HEK293 (cell line): ENCODE measurements at regions not wholly inside any gene's neighbourhood (a gene's known extent, or its start where the extent isn't known, plus 50 kb on each side); places are given as distances from the start of the nearest gene placed in this dataset.

Experiments used
- FEZF1 ChIP-seq: fragments of 450-650 bp; formaldehyde crosslinking; IDR thresholded peaks from 2 replicates; pipeline ENCODE4 v1.5.1; 2016; ENCODE audit warnings: missing biosample characterization, missing genetic modification characterization
- GLI4 ChIP-seq: fragments of 450-650 bp; formaldehyde crosslinking; IDR thresholded peaks from 2 replicates; pipeline ENCODE4 v1.5.1; 2016; ENCODE audit warnings: missing biosample characterization, missing genetic modification characterization
- HOXD13 ChIP-seq: sonication (generic); formaldehyde crosslinking; IDR thresholded peaks from 2 replicates; pipeline ENCODE4 v1.8.0; 2022; ENCODE audit warnings: missing genetic modification reagents, borderline replicate concordance
- IKZF3 ChIP-seq: fragments of 450-650 bp; IDR thresholded peaks from 2 replicates; pipeline ENCODE4 v1.5.0; 2018; ENCODE audit warnings: missing biosample characterization, mild to moderate bottlenecking, missing genetic modification characterization, moderate library complexity
- SCRT2 ChIP-seq: fragments of 450-650 bp; formaldehyde crosslinking; IDR thresholded peaks from 2 replicates; pipeline ENCODE4 v1.5.1; 2016; ENCODE audit warnings: missing biosample characterization, missing genetic modification characterization
- SETDB1 ChIP-seq: IDR thresholded peaks from one replicate; pipeline ENCODE4 v1.6.1; 2017; ENCODE audit warnings: mild to moderate bottlenecking, low read length, moderate library complexity, mixed read lengths; ENCODE audit not compliant: insufficient read length
- ZFP41 ChIP-seq: fragments of 450-650 bp; formaldehyde crosslinking; IDR thresholded peaks from 2 replicates; pipeline ENCODE4 v1.5.1; 2016; ENCODE audit warnings: missing biosample characterization, missing genetic modification characterization, borderline replicate concordance
- ZNF121 ChIP-seq: fragments of 450-650 bp; formaldehyde crosslinking; IDR thresholded peaks from 2 replicates; pipeline ENCODE4 v1.5.1; 2016; ENCODE audit warnings: missing biosample characterization, missing genetic modification characterization
- ZNF140 ChIP-seq: fragments of 450-650 bp; formaldehyde crosslinking; IDR thresholded peaks from 2 replicates; pipeline ENCODE4 v1.5.1; 2016; ENCODE audit warnings: missing biosample characterization, missing genetic modification characterization
- ZNF169 ChIP-seq: fragments of 450-650 bp; formaldehyde crosslinking; IDR thresholded peaks from 2 replicates; pipeline ENCODE4 v1.5.1; 2016; ENCODE audit warnings: missing biosample characterization, missing genetic modification characterization
- ZNF548 ChIP-seq: fragments of 450-650 bp; formaldehyde crosslinking; IDR thresholded peaks from 2 replicates; pipeline ENCODE4 v1.5.1; 2016; ENCODE audit warnings: missing biosample characterization, missing genetic modification characterization
- ZNF670 ChIP-seq: fragments of 450-650 bp; formaldehyde crosslinking; IDR thresholded peaks from 2 replicates; pipeline ENCODE4 v1.5.1; 2016; ENCODE audit warnings: missing biosample characterization, missing genetic modification characterization, low read depth
- ZNF777 ChIP-seq: fragments of 450-650 bp; formaldehyde crosslinking; IDR thresholded peaks from 2 replicates; pipeline ENCODE4 v1.5.1; 2017; ENCODE audit warnings: missing biosample characterization, missing genetic modification characterization, borderline replicate concordance
- TF ChIP-seq, protein P1 (sequence below): fragments of 450-650 bp; formaldehyde crosslinking; IDR thresholded peaks from 2 replicates; pipeline ENCODE4 v1.5.1; 2016; ENCODE audit warnings: missing biosample characterization, missing genetic modification characterization

DNA sequence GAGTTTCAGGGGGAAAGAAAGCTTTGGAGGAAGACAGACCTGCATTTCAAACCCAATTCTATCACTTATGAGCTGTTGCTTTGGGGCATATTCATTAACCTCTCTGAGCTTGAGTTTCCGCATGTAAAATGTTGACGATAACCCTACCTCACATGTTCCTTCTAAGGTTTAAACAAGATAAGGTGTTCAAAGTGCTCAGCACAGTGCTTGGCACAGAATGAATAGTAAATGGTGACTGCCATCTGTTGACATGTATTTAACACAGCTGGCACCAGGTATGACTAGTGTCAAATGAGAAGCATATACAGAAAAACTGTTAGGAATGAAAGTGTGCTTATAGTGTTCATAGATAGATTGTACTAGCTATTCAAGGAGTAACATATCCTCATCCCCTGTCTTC is 155.5 kb downstream of the PTGER3 start:
- TF ChIP-seq ZNF169 (tag by site-specific recombination) (no peak), ZNF121 (no peak), ZNF777 (tag by site-specific recombination) (no peak), HOXD13 (CRISPR knock-in tag) (no peak), IKZF3 (tag by site-specific recombination) (no peak), GLI4 (tag by site-specific recombination) (no peak), SCRT2 (no peak), SETDB1 (no peak), ZNF548 (no peak), ZFP41 (tag by site-specific recombination) (no peak), ZNF670 (tag by site-specific recombination) (no peak), ZNF140 (tag by site-specific recombination) (no peak), FEZF1 (tag by site-specific recombination) (no peak)
- TF ChIP-seq, protein P1, sequence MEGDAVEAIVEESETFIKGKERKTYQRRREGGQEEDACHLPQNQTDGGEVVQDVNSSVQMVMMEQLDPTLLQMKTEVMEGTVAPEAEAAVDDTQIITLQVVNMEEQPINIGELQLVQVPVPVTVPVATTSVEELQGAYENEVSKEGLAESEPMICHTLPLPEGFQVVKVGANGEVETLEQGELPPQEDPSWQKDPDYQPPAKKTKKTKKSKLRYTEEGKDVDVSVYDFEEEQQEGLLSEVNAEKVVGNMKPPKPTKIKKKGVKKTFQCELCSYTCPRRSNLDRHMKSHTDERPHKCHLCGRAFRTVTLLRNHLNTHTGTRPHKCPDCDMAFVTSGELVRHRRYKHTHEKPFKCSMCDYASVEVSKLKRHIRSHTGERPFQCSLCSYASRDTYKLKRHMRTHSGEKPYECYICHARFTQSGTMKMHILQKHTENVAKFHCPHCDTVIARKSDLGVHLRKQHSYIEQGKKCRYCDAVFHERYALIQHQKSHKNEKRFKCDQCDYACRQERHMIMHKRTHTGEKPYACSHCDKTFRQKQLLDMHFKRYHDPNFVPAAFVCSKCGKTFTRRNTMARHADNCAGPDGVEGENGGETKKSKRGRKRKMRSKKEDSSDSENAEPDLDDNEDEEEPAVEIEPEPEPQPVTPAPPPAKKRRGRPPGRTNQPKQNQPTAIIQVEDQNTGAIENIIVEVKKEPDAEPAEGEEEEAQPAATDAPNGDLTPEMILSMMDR (tag by site-specific recombination) = no peak
